ENCODE measurements at regions not wholly inside any gene's neighbourhood (a gene's known extent, or its start where the extent isn't known, plus 50 kb on each side); places are given as distances from the start of the nearest gene placed in this dataset.

DNA sequence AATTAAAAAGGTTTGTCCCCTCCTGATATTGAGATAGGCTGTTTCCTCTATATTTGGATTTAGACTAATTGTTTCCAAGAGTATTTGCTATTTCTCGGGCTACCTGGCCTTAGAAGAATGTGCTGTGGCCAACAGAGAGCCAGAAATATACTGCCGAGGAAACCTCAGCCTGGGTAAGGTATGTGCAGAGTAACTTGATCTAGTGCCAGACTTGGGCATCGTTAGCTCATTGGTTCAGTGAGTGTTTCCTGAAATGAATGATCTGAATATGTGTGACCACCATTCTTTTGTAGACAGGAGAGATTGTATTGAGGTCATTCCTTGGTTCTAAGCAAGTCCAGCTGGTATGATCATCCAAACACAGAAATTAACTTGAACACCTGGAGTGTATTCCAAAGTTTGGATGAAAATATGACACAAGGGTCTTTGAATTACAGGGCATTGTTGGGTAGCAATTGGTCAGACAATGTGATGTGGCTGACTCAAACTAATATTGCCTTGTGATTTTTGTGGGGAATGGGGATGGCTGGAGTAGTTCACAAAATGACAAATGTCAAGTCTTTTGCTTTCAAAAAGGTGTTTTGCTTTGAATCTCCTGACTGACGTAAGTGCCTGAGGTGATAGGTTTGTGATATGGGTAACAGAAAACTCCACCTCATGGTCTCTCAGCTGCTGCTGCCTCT lies 100.2 kb upstream of the CXCL13 start:
- no peaks in the 10 kb centered on the region for H3F3A ChIP-seq (replicated peaks; ENCODE audit: low read depth)
- no peak overlapping the region for H3K27ac Mint-ChIP-seq
- no peaks in the 10 kb centered on the region for H3K79me2 ChIP-seq (replicated peaks; ENCODE audit: insufficient read depth)
- DNase-seq (ENCODE audit: low spot score) (no peak), ATAC-seq (no peak)
- no peak for TF ChIP-seq ZNF114 (CRISPR knock-in tag; IDR thresholded peaks at IDR 0.05)
- no peak for TF ChIP-seq JUNB (IDR thresholded peaks at IDR 0.05; ENCODE audit: unreplicated experiment)
- TF ChIP-seq EZH2 (IDR thresholded peaks at IDR 0.05; ENCODE audit: low read depth, unreplicated experiment) = no peak
- TF ChIP-seq, protein P1, sequence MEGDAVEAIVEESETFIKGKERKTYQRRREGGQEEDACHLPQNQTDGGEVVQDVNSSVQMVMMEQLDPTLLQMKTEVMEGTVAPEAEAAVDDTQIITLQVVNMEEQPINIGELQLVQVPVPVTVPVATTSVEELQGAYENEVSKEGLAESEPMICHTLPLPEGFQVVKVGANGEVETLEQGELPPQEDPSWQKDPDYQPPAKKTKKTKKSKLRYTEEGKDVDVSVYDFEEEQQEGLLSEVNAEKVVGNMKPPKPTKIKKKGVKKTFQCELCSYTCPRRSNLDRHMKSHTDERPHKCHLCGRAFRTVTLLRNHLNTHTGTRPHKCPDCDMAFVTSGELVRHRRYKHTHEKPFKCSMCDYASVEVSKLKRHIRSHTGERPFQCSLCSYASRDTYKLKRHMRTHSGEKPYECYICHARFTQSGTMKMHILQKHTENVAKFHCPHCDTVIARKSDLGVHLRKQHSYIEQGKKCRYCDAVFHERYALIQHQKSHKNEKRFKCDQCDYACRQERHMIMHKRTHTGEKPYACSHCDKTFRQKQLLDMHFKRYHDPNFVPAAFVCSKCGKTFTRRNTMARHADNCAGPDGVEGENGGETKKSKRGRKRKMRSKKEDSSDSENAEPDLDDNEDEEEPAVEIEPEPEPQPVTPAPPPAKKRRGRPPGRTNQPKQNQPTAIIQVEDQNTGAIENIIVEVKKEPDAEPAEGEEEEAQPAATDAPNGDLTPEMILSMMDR (conservative IDR thresholded peaks at IDR 0.05; ENCODE audit: low read depth in 2 of 2) = no peak
- TF ChIP-seq ZNF331 (CRISPR knock-in tag; IDR thresholded peaks at IDR 0.05; ENCODE audit: low read depth) = no peak
- TF ChIP-seq CREB1 (CRISPR knock-in tag; IDR thresholded peaks at IDR 0.05; ENCODE audit: low read depth) = no peak
- TF ChIP-seq, protein P2, sequence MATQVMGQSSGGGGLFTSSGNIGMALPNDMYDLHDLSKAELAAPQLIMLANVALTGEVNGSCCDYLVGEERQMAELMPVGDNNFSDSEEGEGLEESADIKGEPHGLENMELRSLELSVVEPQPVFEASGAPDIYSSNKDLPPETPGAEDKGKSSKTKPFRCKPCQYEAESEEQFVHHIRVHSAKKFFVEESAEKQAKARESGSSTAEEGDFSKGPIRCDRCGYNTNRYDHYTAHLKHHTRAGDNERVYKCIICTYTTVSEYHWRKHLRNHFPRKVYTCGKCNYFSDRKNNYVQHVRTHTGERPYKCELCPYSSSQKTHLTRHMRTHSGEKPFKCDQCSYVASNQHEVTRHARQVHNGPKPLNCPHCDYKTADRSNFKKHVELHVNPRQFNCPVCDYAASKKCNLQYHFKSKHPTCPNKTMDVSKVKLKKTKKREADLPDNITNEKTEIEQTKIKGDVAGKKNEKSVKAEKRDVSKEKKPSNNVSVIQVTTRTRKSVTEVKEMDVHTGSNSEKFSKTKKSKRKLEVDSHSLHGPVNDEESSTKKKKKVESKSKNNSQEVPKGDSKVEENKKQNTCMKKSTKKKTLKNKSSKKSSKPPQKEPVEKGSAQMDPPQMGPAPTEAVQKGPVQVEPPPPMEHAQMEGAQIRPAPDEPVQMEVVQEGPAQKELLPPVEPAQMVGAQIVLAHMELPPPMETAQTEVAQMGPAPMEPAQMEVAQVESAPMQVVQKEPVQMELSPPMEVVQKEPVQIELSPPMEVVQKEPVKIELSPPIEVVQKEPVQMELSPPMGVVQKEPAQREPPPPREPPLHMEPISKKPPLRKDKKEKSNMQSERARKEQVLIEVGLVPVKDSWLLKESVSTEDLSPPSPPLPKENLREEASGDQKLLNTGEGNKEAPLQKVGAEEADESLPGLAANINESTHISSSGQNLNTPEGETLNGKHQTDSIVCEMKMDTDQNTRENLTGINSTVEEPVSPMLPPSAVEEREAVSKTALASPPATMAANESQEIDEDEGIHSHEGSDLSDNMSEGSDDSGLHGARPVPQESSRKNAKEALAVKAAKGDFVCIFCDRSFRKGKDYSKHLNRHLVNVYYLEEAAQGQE (IDR thresholded peaks at IDR 0.05; ENCODE audit: unreplicated experiment) = no peak
- no peak for TF ChIP-seq POLR2AphosphoS5 (IDR thresholded peaks at IDR 0.05; ENCODE audit: low read depth)
- TF ChIP-seq EZH2phosphoT487 (IDR thresholded peaks at IDR 0.05; ENCODE audit: unreplicated experiment) = no peak
- no peak for TF ChIP-seq STAT1 (IDR thresholded peaks at IDR 0.05; ENCODE audit: unreplicated experiment)
- TF ChIP-seq, protein P3, sequence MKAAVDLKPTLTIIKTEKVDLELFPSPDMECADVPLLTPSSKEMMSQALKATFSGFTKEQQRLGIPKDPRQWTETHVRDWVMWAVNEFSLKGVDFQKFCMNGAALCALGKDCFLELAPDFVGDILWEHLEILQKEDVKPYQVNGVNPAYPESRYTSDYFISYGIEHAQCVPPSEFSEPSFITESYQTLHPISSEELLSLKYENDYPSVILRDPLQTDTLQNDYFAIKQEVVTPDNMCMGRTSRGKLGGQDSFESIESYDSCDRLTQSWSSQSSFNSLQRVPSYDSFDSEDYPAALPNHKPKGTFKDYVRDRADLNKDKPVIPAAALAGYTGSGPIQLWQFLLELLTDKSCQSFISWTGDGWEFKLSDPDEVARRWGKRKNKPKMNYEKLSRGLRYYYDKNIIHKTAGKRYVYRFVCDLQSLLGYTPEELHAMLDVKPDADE (IDR thresholded peaks at IDR 0.05) = no peak
- peaks cover 1% of the 10 kb centered on the region for H3K27me3 Mint-ChIP-seq (ENCODE audit: insufficient read depth, low read depth, poor library complexity)
- H3K4me2 ChIP-seq = no peak overlapping the region
- no peaks in the 10 kb centered on the region for H4K20me1 ChIP-seq (replicated peaks; ENCODE audit: insufficient read depth)
- H3K9me3 Mint-ChIP-seq = no peaks in the 10 kb centered on the region
- H3K36me3 ChIP-seq (ENCODE audit: insufficient read depth) = no peaks in the 10 kb centered on the region
- no peaks in the 10 kb centered on the region for H3K27me3 ChIP-seq (ENCODE audit: insufficient read depth)
- no peaks in the 10 kb centered on the region for H3K4me1 Mint-ChIP-seq
- no peak overlapping the region for H3K27ac ChIP-seq (ENCODE audit: low read depth)
- H3K4me3 Mint-ChIP-seq = no peak overlapping the region
- H3K4me3 ChIP-seq = no peak overlapping the region
- no peaks in the 10 kb centered on the region for H3K36me3 Mint-ChIP-seq (ENCODE audit: low read depth)
- H2AFZ ChIP-seq = no peak overlapping the region
- H3K4me1 ChIP-seq (ENCODE audit: insufficient read depth) = no peaks in the 10 kb centered on the region
- H3K9me2 ChIP-seq (ENCODE audit: insufficient read depth) = no peaks in the 10 kb centered on the region
